A673 (cell line): ENCODE measurements at regions not wholly inside any gene's neighbourhood (a gene's known extent, or its start where the extent isn't known, plus 50 kb on each side); places are given as distances from the start of the nearest gene placed in this dataset.

Experiments
- EZH2 ChIP-seq: fragments of 200-600 bp; sonication (generic); IDR thresholded peaks from 2 replicates; pipeline ENCODE4 v1.6.1; 2017; ENCODE audit warnings: borderline replicate concordance, low read depth, mild to moderate bottlenecking, mixed read lengths, antibody characterized with exemption, low read length; ENCODE audit not compliant: poor library complexity, severe bottlenecking
- TF ChIP-seq, protein P1 (sequence below): fragments of 300-800, 200-600 bp; sonication (generic); conservative IDR thresholded peaks from 2 replicates; pipeline ENCODE4 v1.5.1; 2017; ENCODE audit warnings: low read depth, mild to moderate bottlenecking, antibody characterized with exemption, low read length, moderate library complexity, mixed read lengths

DNA sequence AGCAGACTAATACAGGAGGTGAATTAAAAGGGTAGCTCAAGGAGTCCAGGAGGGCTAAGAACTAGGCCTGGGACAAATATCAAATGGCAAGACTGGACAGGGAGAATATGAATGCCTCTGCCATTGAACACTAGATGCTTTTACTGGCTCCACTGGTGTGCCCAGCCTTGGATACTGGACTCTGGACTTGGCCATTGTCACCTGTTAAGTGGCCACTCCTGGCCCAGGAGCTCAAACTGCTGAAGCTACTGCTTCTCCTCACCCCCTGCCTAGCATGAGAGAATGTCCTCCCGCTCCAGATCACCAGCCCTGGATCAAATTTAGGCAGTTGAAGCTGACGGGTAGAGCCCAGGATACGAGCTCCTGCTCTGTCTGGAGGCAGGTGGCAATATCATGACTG lies 170.8 kb downstream of the DDX1 start:
- TF ChIP-seq, protein P1, sequence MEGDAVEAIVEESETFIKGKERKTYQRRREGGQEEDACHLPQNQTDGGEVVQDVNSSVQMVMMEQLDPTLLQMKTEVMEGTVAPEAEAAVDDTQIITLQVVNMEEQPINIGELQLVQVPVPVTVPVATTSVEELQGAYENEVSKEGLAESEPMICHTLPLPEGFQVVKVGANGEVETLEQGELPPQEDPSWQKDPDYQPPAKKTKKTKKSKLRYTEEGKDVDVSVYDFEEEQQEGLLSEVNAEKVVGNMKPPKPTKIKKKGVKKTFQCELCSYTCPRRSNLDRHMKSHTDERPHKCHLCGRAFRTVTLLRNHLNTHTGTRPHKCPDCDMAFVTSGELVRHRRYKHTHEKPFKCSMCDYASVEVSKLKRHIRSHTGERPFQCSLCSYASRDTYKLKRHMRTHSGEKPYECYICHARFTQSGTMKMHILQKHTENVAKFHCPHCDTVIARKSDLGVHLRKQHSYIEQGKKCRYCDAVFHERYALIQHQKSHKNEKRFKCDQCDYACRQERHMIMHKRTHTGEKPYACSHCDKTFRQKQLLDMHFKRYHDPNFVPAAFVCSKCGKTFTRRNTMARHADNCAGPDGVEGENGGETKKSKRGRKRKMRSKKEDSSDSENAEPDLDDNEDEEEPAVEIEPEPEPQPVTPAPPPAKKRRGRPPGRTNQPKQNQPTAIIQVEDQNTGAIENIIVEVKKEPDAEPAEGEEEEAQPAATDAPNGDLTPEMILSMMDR, result no peak
- TF ChIP-seq EZH2, result no peak
